Stimulated activated CD4-positive, alpha-beta T cell treated with anti-CD3 and anti-CD28 coated beads, Interleukin-12 subunit alpha, Interleukin-12 subunit beta, amount 100 ng/mL, for 48 hours (primary cell): ENCODE measurements at regions not wholly inside any gene's neighbourhood (a gene's known extent, or its start where the extent isn't known, plus 50 kb on each side); places are given as distances from the start of the nearest gene placed in this dataset.
"Not testable (repeated sequence)": the region's sequence is repeated elsewhere in the genome, so short reads cannot be mapped to it uniquely, and the experiment has no call there.

Source experiments
- DNase-seq, 3 donors: peaks; one replicate each; pipeline ENCODE4 v3.0.0-alpha.2; 2020; ENCODE audit warnings: low read depth in 2 of 3, low spot score in 1 of 3

- no peak for DNase-seq
Observed at GRCh38 chr6:40887079-40887791, 151.8 kb downstream of the UNC5CL start.

GRCh38 chr6:40885139-40885774 is 153.8 kb downstream of the UNC5CL start:
- no peak for DNase-seq

- DNase-seq, result no peak
Observed at GRCh38 chr6:40882323-40882997, 156.6 kb downstream of the UNC5CL start.

- DNase-seq, result no peak
Observed at GRCh38 chr6:40881501-40881900, 157.5 kb downstream of the UNC5CL start.

GRCh38 chr6:40880906-40881305 is 158.1 kb downstream of the UNC5CL start:
- DNase-seq, result no peak

DNA sequence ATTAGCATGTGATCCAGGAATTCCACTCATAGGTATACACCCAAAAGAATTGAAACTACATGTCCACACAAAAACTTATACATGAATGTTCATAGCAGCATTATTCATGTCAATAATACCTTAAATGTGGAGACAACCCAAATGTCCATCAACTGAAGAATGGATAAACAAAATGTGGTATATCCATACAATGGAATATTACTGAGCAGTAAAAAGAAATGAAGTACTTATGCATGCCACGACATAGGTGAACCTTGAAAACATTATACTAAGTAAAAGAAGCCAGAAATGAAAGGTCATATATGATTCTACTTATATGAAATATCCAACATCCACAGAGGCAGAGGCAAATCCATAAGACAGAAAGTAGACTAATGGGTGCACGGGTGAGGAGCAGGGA is 159.9 kb downstream of the UNC5CL start:
- DNase-seq, result no peak

DNA sequence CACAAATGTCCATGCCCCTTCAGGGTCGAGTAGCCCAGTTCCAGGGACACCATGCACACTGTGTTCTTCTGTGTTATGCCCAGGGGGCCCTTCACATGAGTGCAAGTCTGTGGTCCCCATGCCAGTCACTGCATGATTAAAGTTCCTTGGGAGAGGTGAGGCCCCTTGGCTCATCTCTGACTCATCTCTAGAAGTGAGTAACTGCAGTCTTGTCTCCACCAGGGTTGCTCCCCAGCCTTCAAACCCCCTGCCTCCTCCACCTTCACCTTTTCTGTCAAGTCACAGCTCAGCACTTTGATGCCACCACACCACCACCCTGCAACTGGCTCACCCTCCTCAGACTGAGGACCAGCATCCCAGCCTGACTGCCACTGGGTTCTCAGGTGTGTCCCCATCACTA is 161.7 kb downstream of the UNC5CL start:
- peak; percentile 12 to 41 (median 17) for DNase-seq

DNA sequence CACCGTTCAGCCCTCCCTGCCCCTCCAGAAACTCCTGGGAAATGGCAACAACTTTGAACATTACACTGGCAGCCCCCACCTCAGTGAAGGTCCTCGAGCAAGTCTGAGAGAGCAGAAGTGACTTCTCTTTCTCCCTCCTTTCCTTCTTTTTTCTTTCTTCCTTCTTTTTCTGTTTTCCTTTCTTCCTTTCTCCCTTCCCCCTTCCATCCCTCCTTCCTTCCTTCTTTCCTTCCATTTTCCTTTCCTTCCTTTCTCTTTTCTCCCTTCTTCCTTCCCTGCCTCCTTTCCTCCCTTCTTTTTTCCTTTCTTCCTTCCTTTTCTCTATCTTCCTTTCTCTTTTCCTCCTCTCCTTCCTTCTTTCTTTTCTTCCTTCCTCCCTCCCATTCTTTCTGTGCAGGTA is 162.7 kb downstream of the UNC5CL start:
- no peak for DNase-seq

GRCh38 chr6:40874495-40874894 is 164.5 kb downstream of the UNC5CL start:
- DNase-seq, result no peak

- no peak for DNase-seq
Observed at GRCh38 chr6:40871424-40871823, 167.6 kb downstream of the UNC5CL start.

- not testable (repeated sequence) for DNase-seq
Observed at GRCh38 chr6:40868089-40868865, 170.7 kb downstream of the UNC5CL start.

DNA sequence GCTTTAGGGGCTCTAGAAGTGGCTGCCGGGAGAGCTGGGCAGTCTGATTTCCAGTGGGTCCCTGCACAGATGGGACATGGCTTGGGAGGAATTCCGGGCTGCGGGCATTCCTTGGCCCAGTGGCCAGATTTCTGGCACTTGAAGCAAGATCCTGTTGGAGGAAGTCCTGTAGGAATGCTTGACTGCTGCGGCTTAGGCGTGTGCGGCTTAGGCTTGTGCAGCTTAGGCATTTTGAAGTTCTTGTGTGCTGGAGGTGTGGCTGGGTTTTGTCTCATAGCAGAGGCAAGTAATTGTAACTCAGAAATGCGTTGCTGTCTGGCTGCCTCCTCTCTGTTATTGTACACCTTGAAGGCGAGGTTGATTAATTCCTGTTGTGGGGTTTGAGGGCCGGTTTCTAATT is 171.5 kb downstream of the UNC5CL start:
- DNase-seq, result not testable (repeated sequence)

DNA sequence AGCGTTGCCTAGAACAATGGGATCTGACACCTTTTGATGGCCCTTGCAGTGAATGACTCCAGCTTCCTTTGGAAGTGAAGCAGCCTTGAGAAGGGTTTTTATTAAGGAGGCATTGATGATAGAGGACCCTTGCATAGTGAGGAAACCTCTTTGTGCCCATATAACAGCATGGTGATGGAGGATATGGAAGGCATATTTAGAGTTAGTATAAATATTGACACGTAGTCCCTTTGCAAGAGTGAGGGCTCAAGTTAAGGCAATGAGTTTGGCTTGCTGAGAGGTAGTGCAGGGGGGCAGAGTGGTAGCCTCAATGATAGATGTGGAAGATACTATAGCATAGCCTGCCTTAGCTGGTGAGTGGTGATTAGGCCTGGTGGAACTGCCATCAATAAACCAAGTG is 173.8 kb downstream of the UNC5CL start:
- not testable (repeated sequence) for DNase-seq

GRCh38 chr6:40860443-40860842 is 178.6 kb downstream of the UNC5CL start:
- DNase-seq, result no peak

DNA sequence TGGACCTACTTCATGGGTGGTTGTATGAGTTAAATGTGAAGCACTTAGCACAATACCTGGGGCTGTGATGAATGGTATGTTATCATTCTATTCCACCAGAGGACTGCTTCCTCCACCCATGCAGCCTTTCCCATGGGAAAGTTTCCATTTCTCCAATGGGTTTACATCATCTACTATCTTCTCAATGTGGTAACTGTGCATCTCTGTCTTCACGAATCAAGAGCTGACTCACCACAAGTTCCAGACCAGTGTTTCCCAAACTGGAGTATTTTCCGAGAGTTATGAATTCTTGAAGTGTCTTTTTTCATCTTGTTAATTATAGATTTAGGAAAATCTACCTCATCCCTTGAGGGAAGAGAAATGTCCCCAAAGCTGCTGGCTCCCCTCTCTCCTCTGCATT is 182.8 kb downstream of the UNC5CL start:
- DNase-seq, result no peak

DNA sequence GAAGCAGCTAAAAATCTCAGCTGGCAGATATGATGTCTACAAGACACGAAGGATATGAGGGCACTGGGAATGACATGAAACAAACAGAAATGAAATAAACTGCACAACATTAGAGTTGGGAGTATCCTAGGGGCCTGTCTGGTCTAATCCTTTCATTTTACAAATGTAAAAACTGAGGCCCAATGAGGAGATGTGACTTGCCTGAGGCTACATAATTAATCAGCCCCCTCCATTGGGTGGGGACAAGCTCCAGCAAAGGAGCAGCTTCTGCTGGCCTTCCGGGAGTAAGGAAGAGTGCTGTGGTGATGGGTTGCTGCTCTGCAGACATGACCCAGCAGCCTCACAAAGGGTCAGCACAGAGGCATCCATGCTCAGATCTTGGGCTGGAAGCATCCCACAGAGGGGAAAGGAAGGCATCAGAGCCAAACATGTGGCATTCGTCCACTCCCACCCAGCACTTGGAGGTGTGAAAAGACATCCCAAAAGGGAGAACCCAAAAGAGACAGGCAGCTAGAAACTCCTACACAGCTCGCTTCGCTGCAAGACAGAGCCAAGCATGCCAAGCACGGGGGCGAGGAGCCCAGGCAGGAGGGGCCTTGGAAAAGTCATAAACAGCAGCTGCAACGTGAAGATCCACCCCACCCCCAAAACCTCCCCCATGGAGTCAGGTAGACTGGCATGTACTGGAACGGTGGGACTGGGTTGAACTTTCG is 183.7 kb downstream of the UNC5CL start:
- DNase-seq, result no peak

GRCh38 chr6:40854592-40854991 is 184.4 kb downstream of the UNC5CL start:
- no peak for DNase-seq

GRCh38 chr6:40852779-40853373 is 186.1 kb downstream of the UNC5CL start:
- peak in 1 of 3 donors; percentile 24 for DNase-seq

- DNase-seq, result no peak
Observed at GRCh38 chr6:40849546-40849945, 189.5 kb downstream of the UNC5CL start.

DNA sequence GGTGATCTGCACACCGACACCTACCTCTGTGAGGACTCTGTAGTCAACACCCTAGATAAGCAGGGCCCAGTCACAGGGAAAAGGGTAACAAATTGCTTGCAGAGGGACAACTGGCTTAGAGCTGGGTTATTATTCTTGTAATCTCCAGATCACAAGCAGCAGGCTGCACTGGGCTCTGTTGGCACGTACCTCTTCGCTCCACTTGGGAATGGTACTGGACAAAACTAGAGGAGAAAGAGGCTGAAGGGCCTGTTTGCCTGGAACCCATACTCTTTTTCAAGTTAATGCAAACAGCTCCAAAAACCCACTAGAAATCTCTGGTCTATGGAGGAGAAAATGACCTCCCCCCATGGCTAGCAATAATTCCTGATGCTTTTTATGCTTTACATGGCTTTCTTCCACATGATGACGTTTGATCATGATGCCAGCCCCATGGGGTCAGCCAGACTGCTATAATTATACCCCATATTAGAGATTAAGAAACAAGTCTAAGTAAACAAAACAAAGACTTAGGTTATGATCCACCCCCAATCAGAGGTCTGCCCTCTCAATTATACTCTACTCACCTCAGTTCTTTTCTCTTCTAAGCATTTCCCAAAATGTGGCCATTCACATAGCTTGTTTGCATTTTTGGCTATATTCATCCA is 190.0 kb downstream of the UNC5CL start:
- DNase-seq, result no peak
